WERI-Rb-1 (cell line): ENCODE measurements at regions not wholly inside any gene's neighbourhood (a gene's known extent, or its start where the extent isn't known, plus 50 kb on each side); places are given as distances from the start of the nearest gene placed in this dataset.

Experiments
- DNase-seq: peaks from one replicate; pipeline ENCODE4 v3.0.0-alpha.2; 2020
- H3K27ac ChIP-seq: fragments of 250-450 bp; sonication (Bioruptor Pico); 2 replicates; pipeline ENCODE4 v1.5.1; 2020; ENCODE audit warnings: mild to moderate bottlenecking, moderate library complexity
- H3K27me3 ChIP-seq: fragments of 250-450 bp; sonication (Bioruptor Pico); 2 replicates; pipeline ENCODE4 v1.5.1; 2021; ENCODE audit warnings: mild to moderate bottlenecking, low read depth, moderate library complexity; ENCODE audit not compliant: insufficient read depth, severe bottlenecking
- H3K36me3 ChIP-seq: fragments of 250-450 bp; sonication (Bioruptor Pico); 2 replicates; pipeline ENCODE4 v1.5.1; 2020; ENCODE audit warnings: mild to moderate bottlenecking, moderate library complexity
- H3K4me3 ChIP-seq: 2 replicates; pipeline ENCODE4 v1.5.1; 2011; ENCODE audit warnings: low read depth, mild to moderate bottlenecking, control low read depth, low read length
- H3K9me3 ChIP-seq: fragments of 250-450 bp; sonication (Bioruptor Pico); 2 replicates; pipeline ENCODE4 v1.5.1; 2021; ENCODE audit warnings: mild to moderate bottlenecking, moderate library complexity; ENCODE audit not compliant: severe bottlenecking
- TF ChIP-seq, protein P1 (sequence below): IDR thresholded peaks from 2 replicates; pipeline ENCODE4 v1.5.1; 2011; ENCODE audit warnings: low read depth, mild to moderate bottlenecking, control low read depth, inconsistent platforms, low read length

GRCh38 chr18:22515250-22515649, 97.5 kb upstream of the CTAGE1 start:
- H3K36me3 ChIP-seq: no peaks in the 10 kb centered on the region
- TF ChIP-seq, protein P1, sequence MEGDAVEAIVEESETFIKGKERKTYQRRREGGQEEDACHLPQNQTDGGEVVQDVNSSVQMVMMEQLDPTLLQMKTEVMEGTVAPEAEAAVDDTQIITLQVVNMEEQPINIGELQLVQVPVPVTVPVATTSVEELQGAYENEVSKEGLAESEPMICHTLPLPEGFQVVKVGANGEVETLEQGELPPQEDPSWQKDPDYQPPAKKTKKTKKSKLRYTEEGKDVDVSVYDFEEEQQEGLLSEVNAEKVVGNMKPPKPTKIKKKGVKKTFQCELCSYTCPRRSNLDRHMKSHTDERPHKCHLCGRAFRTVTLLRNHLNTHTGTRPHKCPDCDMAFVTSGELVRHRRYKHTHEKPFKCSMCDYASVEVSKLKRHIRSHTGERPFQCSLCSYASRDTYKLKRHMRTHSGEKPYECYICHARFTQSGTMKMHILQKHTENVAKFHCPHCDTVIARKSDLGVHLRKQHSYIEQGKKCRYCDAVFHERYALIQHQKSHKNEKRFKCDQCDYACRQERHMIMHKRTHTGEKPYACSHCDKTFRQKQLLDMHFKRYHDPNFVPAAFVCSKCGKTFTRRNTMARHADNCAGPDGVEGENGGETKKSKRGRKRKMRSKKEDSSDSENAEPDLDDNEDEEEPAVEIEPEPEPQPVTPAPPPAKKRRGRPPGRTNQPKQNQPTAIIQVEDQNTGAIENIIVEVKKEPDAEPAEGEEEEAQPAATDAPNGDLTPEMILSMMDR: no peak
- H3K27ac ChIP-seq: no peak overlapping the region
- no peak overlapping the region for H3K4me3 ChIP-seq
- no peak for DNase-seq
- peaks cover 53% of the 10 kb centered on the region for H3K27me3 ChIP-seq
- H3K9me3 ChIP-seq: no peaks in the 10 kb centered on the region

DNA sequence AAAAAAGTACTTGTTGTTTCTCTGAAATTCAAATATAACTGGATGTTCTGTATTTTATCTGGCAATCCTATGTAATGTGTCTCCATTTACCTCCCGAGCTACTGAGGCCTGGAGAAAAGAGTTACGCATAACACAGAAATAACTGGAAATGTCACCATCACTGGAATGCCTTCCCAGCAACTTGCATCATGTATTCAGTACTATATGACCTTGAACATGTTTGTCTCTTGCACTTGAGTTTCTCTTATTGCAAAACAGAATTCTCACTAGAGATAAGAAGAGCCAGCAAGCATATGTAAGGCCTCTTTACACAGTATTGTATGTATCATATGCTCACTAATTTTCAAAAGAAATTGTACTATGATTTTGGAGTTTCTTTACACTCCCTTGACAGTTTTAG, 99.6 kb upstream of the CTAGE1 start:
- TF ChIP-seq, protein P1: no peak
- no peaks in the 10 kb centered on the region for H3K9me3 ChIP-seq
- no peaks in the 10 kb centered on the region for H3K36me3 ChIP-seq
- H3K27me3 ChIP-seq: peaks cover 57% of the 10 kb centered on the region
- no peak overlapping the region for H3K4me3 ChIP-seq
- no peak overlapping the region for H3K27ac ChIP-seq
- DNase-seq: no peak

- H3K27ac ChIP-seq: no peak overlapping the region
- no peak for DNase-seq
- H3K36me3 ChIP-seq: no peaks in the 10 kb centered on the region
- H3K9me3 ChIP-seq: no peaks in the 10 kb centered on the region
- peaks cover 57% of the 10 kb centered on the region for H3K27me3 ChIP-seq
- TF ChIP-seq, protein P1: no peak
- H3K4me3 ChIP-seq: no peak overlapping the region
These were observed 103.5 kb upstream of the CTAGE1 start for GRCh38 chr18:22521026-22521707.

- Histone ChIP-seq H3K9me3 (no peaks in the 10 kb centered on the region), H3K27me3 (peaks cover 75% of the 10 kb centered on the region), H3K27ac (no peak overlapping the region), H3K36me3 (no peaks in the 10 kb centered on the region), H3K4me3 (no peak overlapping the region)
- TF ChIP-seq, protein P1: no peak
- no peak for DNase-seq
These were observed 105.8 kb upstream of the CTAGE1 start for GRCh38 chr18:22523481-22523880.

GRCh38 chr18:22524783-22525182, 107.1 kb upstream of the CTAGE1 start:
- Histone ChIP-seq H3K27ac (no peak overlapping the region), H3K27me3 (peaks cover 75% of the 10 kb centered on the region), H3K9me3 (no peaks in the 10 kb centered on the region), H3K4me3 (no peak overlapping the region), H3K36me3 (no peaks in the 10 kb centered on the region)
- TF ChIP-seq, protein P1: no peak
- DNase-seq: no peak

DNA sequence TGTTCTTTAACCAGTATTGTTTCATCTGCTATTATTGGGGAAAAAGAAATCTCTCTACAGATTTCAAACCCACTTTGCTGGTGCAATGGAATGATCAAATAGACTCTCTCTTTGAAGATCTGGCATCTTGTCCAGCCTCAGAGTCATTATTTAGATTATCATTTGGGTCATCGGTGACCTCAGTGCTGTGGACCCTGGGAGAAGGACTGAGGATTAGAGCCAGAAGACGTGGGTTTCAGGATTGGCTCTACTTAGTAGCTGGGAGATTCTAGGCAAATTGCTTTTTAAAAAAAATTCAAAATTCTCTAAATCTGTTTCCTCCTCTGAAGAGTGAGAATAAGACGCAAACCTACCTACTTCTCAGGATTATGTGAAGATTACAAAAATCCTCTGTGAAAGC, 107.6 kb upstream of the CTAGE1 start:
- Histone ChIP-seq H3K36me3 (no peaks in the 10 kb centered on the region), H3K27ac (no peak overlapping the region), H3K27me3 (peaks cover 74% of the 10 kb centered on the region), H3K4me3 (no peak overlapping the region), H3K9me3 (no peaks in the 10 kb centered on the region)
- TF ChIP-seq, protein P1: no peak
- no peak for DNase-seq
